ENCODE measurements at regions not wholly inside any gene's neighbourhood (a gene's known extent, or its start where the extent isn't known, plus 50 kb on each side); places are given as distances from the start of the nearest gene placed in this dataset.

GRCh38 chrX:39938466-39938865 is 159.3 kb downstream of the BCOR start:
- TF ChIP-seq CTCF (IDR thresholded peaks at IDR 0.05; ENCODE audit: low read depth, low read length) (no peak), EZH2phosphoT487 (IDR thresholded peaks at IDR 0.05; ENCODE audit: low read depth) (no peak)

Measured in OCI-LY3 (cell line).